GM19043 (cell line): ENCODE measurements at regions not wholly inside any gene's neighbourhood (a gene's known extent, or its start where the extent isn't known, plus 50 kb on each side); places are given as distances from the start of the nearest gene placed in this dataset.
"Not testable (repeated sequence)": the region's sequence is repeated elsewhere in the genome, so short reads cannot be mapped to it uniquely, and the experiment has no call there.

Experiments used
- ATAC-seq: cut with Tn5 transposase; IDR thresholded peaks from one replicate; pipeline ENCODE4 v1.9.1; 2021; ENCODE audit warnings: low read depth; ENCODE audit not compliant: unreplicated experiment

GRCh38 chr3:82208002-82208710 lies 446.7 kb upstream of the GBE1 start:
- no peak for ATAC-seq

- ATAC-seq: no peak
These were observed 440.8 kb upstream of the GBE1 start for GRCh38 chr3:82202269-82202668.

GRCh38 chr3:82201316-82201715 lies 439.9 kb upstream of the GBE1 start:
- ATAC-seq: no peak

- no peak for ATAC-seq
These were observed 436.6 kb upstream of the GBE1 start for GRCh38 chr3:82198009-82198408.

GRCh38 chr3:82196645-82197044 lies 435.2 kb upstream of the GBE1 start:
- ATAC-seq: no peak

- no peak for ATAC-seq
These were observed 433.4 kb upstream of the GBE1 start for GRCh38 chr3:82194870-82195269.

GRCh38 chr3:82186017-82186416 lies 424.6 kb upstream of the GBE1 start:
- ATAC-seq: no peak

GRCh38 chr3:82179291-82179690 lies 417.8 kb upstream of the GBE1 start:
- no peak for ATAC-seq

- no peak for ATAC-seq
These were observed 416.8 kb upstream of the GBE1 start for GRCh38 chr3:82178291-82178690.

GRCh38 chr3:82177774-82178173 lies 416.3 kb upstream of the GBE1 start:
- no peak for ATAC-seq

- ATAC-seq: no peak
These were observed 403.8 kb upstream of the GBE1 start for GRCh38 chr3:82165266-82165665.

GRCh38 chr3:82163907-82164520 lies 402.6 kb upstream of the GBE1 start:
- peak; percentile 53 for ATAC-seq

- ATAC-seq: no peak
These were observed 396.5 kb upstream of the GBE1 start for GRCh38 chr3:82157952-82158351.

GRCh38 chr3:82153892-82154291 lies 392.4 kb upstream of the GBE1 start:
- not testable (repeated sequence) for ATAC-seq

- no peak for ATAC-seq
These were observed 384.3 kb upstream of the GBE1 start for GRCh38 chr3:82145742-82146141.

- ATAC-seq: no peak
These were observed 383.4 kb upstream of the GBE1 start for GRCh38 chr3:82144811-82145210.

- no peak for ATAC-seq
These were observed 382.4 kb upstream of the GBE1 start for GRCh38 chr3:82143661-82144412.

- no peak for ATAC-seq
These were observed 380.1 kb upstream of the GBE1 start for GRCh38 chr3:82141592-82141991.

- ATAC-seq: no peak
These were observed 376.4 kb upstream of the GBE1 start for GRCh38 chr3:82137861-82138260.

- ATAC-seq: no peak
These were observed 375.6 kb upstream of the GBE1 start for GRCh38 chr3:82137050-82137449.

GRCh38 chr3:82133070-82133606 lies 371.7 kb upstream of the GBE1 start:
- ATAC-seq: peak; percentile 77
